HCT116 (cell line): ENCODE measurements at regions not wholly inside any gene's neighbourhood (a gene's known extent, or its start where the extent isn't known, plus 50 kb on each side); places are given as distances from the start of the nearest gene placed in this dataset.

ENCODE experiments used
- CTCF ChIP-seq, 3 experiments: fragments of 200-600 bp in 1 of 3; sonication (generic) in 1 of 3; IDR thresholded peaks in 2 of 3; conservative IDR thresholded peaks in 1 of 3; 2 replicates each; pipeline ENCODE4 v1.5.1; 2012 to 2017; ENCODE audit warnings: low read depth in 2 of 3, low read length in 2 of 3, antibody characterized with exemption in 1 of 3, borderline replicate concordance in 1 of 3, control low read depth in 1 of 3, mild to moderate bottlenecking in 1 of 3, mixed read lengths in 1 of 3, mixed run types in 1 of 3, moderate library complexity in 1 of 3; ENCODE audit not compliant: insufficient read depth in 1 of 3
- EZH2phosphoT487 ChIP-seq: fragments of 200-600 bp; IDR thresholded peaks from 2 replicates; pipeline ENCODE4 v1.6.1; 2018; ENCODE audit warnings: antibody characterized with exemption, borderline replicate concordance
- FOSL1 ChIP-seq: IDR thresholded peaks from 2 replicates; pipeline ENCODE4 v1.6.1; 2012; ENCODE audit warnings: low read depth
- POLR2A ChIP-seq: IDR thresholded peaks from 2 replicates; pipeline ENCODE4 v1.7.0; 2011; ENCODE audit warnings: borderline replicate concordance; ENCODE audit not compliant: insufficient read depth, insufficient read length; ENCODE audit errors: extremely low read depth
- POLR2AphosphoS5 ChIP-seq: IDR thresholded peaks from 2 replicates; pipeline ENCODE4 v1.6.1; 2011; ENCODE audit warnings: mild to moderate bottlenecking, low read depth, low read length, moderate library complexity
- REST ChIP-seq: IDR thresholded peaks from 2 replicates; pipeline ENCODE4 v1.6.1; 2012; ENCODE audit warnings: low read depth
- SP1 ChIP-seq: IDR thresholded peaks from 2 replicates; pipeline ENCODE4 v1.6.1; 2012; ENCODE audit warnings: low read depth
- YY1 ChIP-seq: IDR thresholded peaks from 2 replicates; pipeline ENCODE4 v1.6.1; 2011; ENCODE audit warnings: low read length, low read depth, moderate library complexity, mild to moderate bottlenecking; ENCODE audit not compliant: insufficient replicate concordance; ENCODE audit errors: extremely low read depth
- ZFX ChIP-seq: fragments of 450-650 bp; IDR thresholded peaks from 2 replicates; pipeline ENCODE4 v1.6.1; 2017
- ZNF274 ChIP-seq: fragments of 200-500 bp; sonication (Bioruptor generic); IDR thresholded peaks from 2 replicates; pipeline ENCODE4 v1.6.1; 2014; ENCODE audit warnings: mild to moderate bottlenecking, low read depth, low read length, inconsistent platforms

DNA sequence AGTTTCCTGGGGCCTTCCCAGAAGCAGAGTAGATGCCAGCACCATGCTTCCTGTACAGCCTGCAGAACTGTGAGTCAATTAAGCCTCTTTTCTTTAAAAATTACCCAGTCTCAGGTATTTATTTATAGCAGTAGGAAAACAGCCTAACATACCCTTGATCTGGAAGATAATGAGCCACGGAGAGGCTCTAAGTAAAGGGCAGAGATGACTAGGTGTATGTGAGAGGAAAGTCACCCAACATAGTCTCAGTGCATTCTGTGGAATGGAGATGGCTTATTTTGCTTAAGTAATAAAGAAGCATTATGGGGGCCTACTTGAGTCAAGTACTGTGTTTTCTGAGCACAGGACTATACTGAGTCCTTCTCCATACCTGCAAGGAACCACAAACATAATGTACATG is 199.5 kb downstream of the CPEB2 start:
- TF ChIP-seq CTCF (IDR thresholded peaks at IDR 0.05 in 2 of 3, conservative IDR thresholded peaks at IDR 0.05 in 1 of 3; ENCODE audit: borderline replicate concordance in 1 of 3, insufficient read depth in 1 of 3, low read depth in 2 of 3, low read length in 2 of 3) (no peak), FOSL1 (no peak), POLR2AphosphoS5 (no peak), ZFX (no peak), POLR2A (no peak), ZNF274 (no peak), EZH2phosphoT487 (no peak), SP1 (no peak), YY1 (no peak), REST (no peak)
